Keratinocyte (primary cell): ENCODE measurements at regions not wholly inside any gene's neighbourhood (a gene's known extent, or its start where the extent isn't known, plus 50 kb on each side); places are given as distances from the start of the nearest gene placed in this dataset.

Experiments used
- DNase-seq: peaks from one replicate; pipeline ENCODE4 v3.0.0-alpha.2; 2011; ENCODE audit warnings: low read depth, missing footprints, low spot score
- FAIRE-seq: peaks from 2 replicates; lab custom pipeline; 2011; peaks lifted over from hg19 to GRCh38; lab: Jason Lieb, UNC
- H2AFZ ChIP-seq: 2 replicates; pipeline ENCODE4 v1.6.0; 2012; ENCODE audit warnings: low read length, control low read depth, inconsistent platforms; ENCODE audit not compliant: control insufficient read depth
- H3K27ac ChIP-seq: 2 replicates; pipeline ENCODE4 v1.5.1; 2011; ENCODE audit warnings: low read length; ENCODE audit not compliant: control insufficient read depth, insufficient read depth
- H3K27me3 ChIP-seq: 3 replicates; pipeline ENCODE4 v1.6.0; 2011; ENCODE audit warnings: low read length; ENCODE audit not compliant: control insufficient read depth, insufficient read depth; ENCODE audit errors: extremely low read depth
- H3K36me3 ChIP-seq, 2 experiments: 2 replicates in 1 of 2; 3 replicates in 1 of 2; pipeline ENCODE4 v1.5.1; 2011; ENCODE audit warnings: low read length in 2 of 2, mild to moderate bottlenecking in 1 of 2; ENCODE audit not compliant: control insufficient read depth in 2 of 2, insufficient read depth in 2 of 2; ENCODE audit errors: extremely low read depth in 1 of 2
- H3K4me1 ChIP-seq: 3 replicates; pipeline ENCODE4 v1.5.1; 2011; ENCODE audit warnings: low read length; ENCODE audit not compliant: control insufficient read depth, insufficient read depth; ENCODE audit errors: extremely low read depth
- H3K4me2 ChIP-seq: 3 replicates; pipeline ENCODE4 v1.6.0; 2011; ENCODE audit warnings: low read depth, low read length; ENCODE audit not compliant: control insufficient read depth, insufficient read depth; ENCODE audit errors: extremely low read depth
- H3K4me3 ChIP-seq, 3 experiments: fragments of 200-600 bp in 1 of 3; sonication (generic) in 1 of 3; 2 replicates in 2 of 3; 3 replicates in 1 of 3; pipeline ENCODE4 v1.5.1; 2011 to 2016; ENCODE audit warnings: low read length in 3 of 3, mild to moderate bottlenecking in 3 of 3, control low read depth in 2 of 3, inconsistent platforms in 1 of 3, low read depth in 1 of 3, mixed read lengths in 1 of 3, mixed run types in 1 of 3, moderate library complexity in 1 of 3; ENCODE audit not compliant: control insufficient read depth in 2 of 3, insufficient read depth in 2 of 3; ENCODE audit errors: extremely low read depth in 1 of 3
- H3K79me2 ChIP-seq: 2 replicates; pipeline ENCODE4 v1.6.0; 2012; ENCODE audit warnings: low read length; ENCODE audit not compliant: control insufficient read depth, insufficient read depth
- H3K9ac ChIP-seq: 3 replicates; pipeline ENCODE4 v1.6.0; 2011; ENCODE audit warnings: low read length; ENCODE audit not compliant: control insufficient read depth, insufficient read depth; ENCODE audit errors: extremely low read depth
- H3K9me1 ChIP-seq: 3 replicates; pipeline ENCODE4 v1.6.0; 2011; ENCODE audit warnings: low read length; ENCODE audit not compliant: control insufficient read depth, insufficient read depth; ENCODE audit errors: extremely low read depth
- H3K9me3 ChIP-seq: 2 replicates; pipeline ENCODE4 v1.5.1; 2012; ENCODE audit warnings: low read depth, low read length; ENCODE audit not compliant: control insufficient read depth
- H4K20me1 ChIP-seq: 3 replicates; pipeline ENCODE4 v1.6.0; 2011; ENCODE audit warnings: low read length; ENCODE audit not compliant: control insufficient read depth, insufficient read depth; ENCODE audit errors: extremely low read depth
- CTCF ChIP-seq, 3 experiments: IDR thresholded peaks in 1 of 3; conservative IDR thresholded peaks in 1 of 3; optimal IDR thresholded peaks in 1 of 3; 2 replicates in 2 of 3; 3 replicates in 1 of 3; pipeline versions ENCODE3 to v1.5.1; 2011; ENCODE audit warnings: low read length in 3 of 3, mild to moderate bottlenecking in 3 of 3, moderate library complexity in 2 of 3, control low read depth in 1 of 3, inconsistent platforms in 1 of 3; ENCODE audit not compliant: insufficient read depth in 2 of 3; ENCODE audit errors: extremely low read depth in 1 of 3
- EZH2 ChIP-seq: IDR thresholded peaks from one replicate; pipeline ENCODE4 v1.6.1; 2012; ENCODE audit warnings: inconsistent platforms, mild to moderate bottlenecking, low read length, moderate library complexity
- dilution Hi-C: fragments of 300-500 bp; cut with MboI; formaldehyde crosslinking; loops from one replicate; pipeline ENCODE4 v1.7.0; 2020; ENCODE audit warnings: low sequenced_read_pairs; ENCODE audit not compliant: extremely low pct_ligation_motif_present

GRCh38 chr1:55289042-55289441 is 73.9 kb upstream of the USP24 start:
- H3K27ac ChIP-seq: no peak overlapping the region
- H3K4me3 ChIP-seq: no peak overlapping the region
- DNase-seq (no peak), FAIRE-seq (no peak)
- no peaks in the 10 kb centered on the region for H3K79me2 ChIP-seq
- no peaks in the 10 kb centered on the region for H3K9me3 ChIP-seq
- H3K4me1 ChIP-seq: peaks cover 3% of the 10 kb centered on the region
- no peak overlapping the region for H3K9ac ChIP-seq
- H3K36me3 ChIP-seq: no peaks in the 10 kb centered on the region
- no peaks in the 10 kb centered on the region for H3K27me3 ChIP-seq
- no peaks in the 10 kb centered on the region for H3K9me1 ChIP-seq
- H2AFZ ChIP-seq: no peak overlapping the region
- dilution Hi-C loops: no loop called here
- no peak overlapping the region for H3K4me2 ChIP-seq
- H4K20me1 ChIP-seq: no peaks in the 10 kb centered on the region
- TF ChIP-seq EZH2 (no peak), CTCF (optimal IDR thresholded peaks at IDR 0.05 in 1 of 3, IDR thresholded peaks at IDR 0.05 in 1 of 3, conservative IDR thresholded peaks at IDR 0.05 in 1 of 3; ENCODE audit: extremely low read depth in 1 of 3, insufficient read depth in 2 of 3, low read length in 3 of 3) (no peak)

GRCh38 chr1:55288245-55288644 is 73.1 kb upstream of the USP24 start:
- no peaks in the 10 kb centered on the region for H3K36me3 ChIP-seq
- H3K9ac ChIP-seq: no peak overlapping the region
- no peak overlapping the region for H3K4me2 ChIP-seq
- no peak overlapping the region for H3K4me3 ChIP-seq
- no peak overlapping the region for H3K27ac ChIP-seq
- no peaks in the 10 kb centered on the region for H4K20me1 ChIP-seq
- TF ChIP-seq CTCF (optimal IDR thresholded peaks at IDR 0.05 in 1 of 3, IDR thresholded peaks at IDR 0.05 in 1 of 3, conservative IDR thresholded peaks at IDR 0.05 in 1 of 3; ENCODE audit: extremely low read depth in 1 of 3, insufficient read depth in 2 of 3, low read length in 3 of 3) (no peak), EZH2 (no peak)
- H3K79me2 ChIP-seq: no peaks in the 10 kb centered on the region
- H2AFZ ChIP-seq: no peak overlapping the region
- DNase-seq (no peak), FAIRE-seq (no peak)
- dilution Hi-C loops: no loop called here
- no peaks in the 10 kb centered on the region for H3K9me1 ChIP-seq
- H3K9me3 ChIP-seq: no peaks in the 10 kb centered on the region
- H3K4me1 ChIP-seq: peaks cover 3% of the 10 kb centered on the region
- H3K27me3 ChIP-seq: no peaks in the 10 kb centered on the region
